GM18951 (cell line): ENCODE measurements at regions not wholly inside any gene's neighbourhood (a gene's known extent, or its start where the extent isn't known, plus 50 kb on each side); places are given as distances from the start of the nearest gene placed in this dataset.
"Not testable (repeated sequence)": the region's sequence is repeated elsewhere in the genome, so short reads cannot be mapped to it uniquely, and the experiment has no call there.

ENCODE experiments used
- POLR2A ChIP-seq: IDR thresholded peaks from 4 replicates; pipeline ENCODE4 v1.6.1; 2011; ENCODE audit warnings: mild to moderate bottlenecking; ENCODE audit not compliant: insufficient read length, insufficient read depth; ENCODE audit errors: extremely low read depth
- in situ Hi-C: fragments of 300-500 bp; cut with MboI; formaldehyde crosslinking; loops from one replicate; pipeline ENCODE4 v1.12.0; 2022; ENCODE audit warnings: low sequenced_read_pairs, mixed read lengths, inconsistent platforms; ENCODE audit not compliant: unreplicated experiment

GRCh38 chr18:75863696-75864095 is 436.2 kb upstream of the SMIM21 start:
- no peak for TF ChIP-seq POLR2A
- in situ Hi-C loops: no loop called here

GRCh38 chr18:75862458-75862857 is 435.0 kb upstream of the SMIM21 start:
- no peak for TF ChIP-seq POLR2A

GRCh38 chr18:75860166-75860565 is 432.7 kb upstream of the SMIM21 start:
- in situ Hi-C loops: no loop called here
- no peak for TF ChIP-seq POLR2A

More at GRCh38 chr18:75862458-75862857, 435.0 kb upstream of the SMIM21 start:
- in situ Hi-C loops: no loop called here

- in situ Hi-C loops: no loop called here
Measured at GRCh38 chr18:75859533-75859932, 432.0 kb upstream of the SMIM21 start.

GRCh38 chr18:75858754-75859153 is 431.3 kb upstream of the SMIM21 start:
- TF ChIP-seq POLR2A: no peak
- in situ Hi-C loops: no loop called here

More at GRCh38 chr18:75859533-75859932, 432.0 kb upstream of the SMIM21 start:
- TF ChIP-seq POLR2A: no peak

- no peak for TF ChIP-seq POLR2A
- in situ Hi-C loops: no loop called here
Measured at GRCh38 chr18:75857558-75857957, 430.1 kb upstream of the SMIM21 start.

GRCh38 chr18:75854808-75855207 is 427.3 kb upstream of the SMIM21 start:
- in situ Hi-C loops: no loop called here
- TF ChIP-seq POLR2A: no peak

GRCh38 chr18:75854174-75854573 is 426.7 kb upstream of the SMIM21 start:
- no peak for TF ChIP-seq POLR2A

GRCh38 chr18:75846321-75846720 is 418.8 kb upstream of the SMIM21 start:
- in situ Hi-C loops: no loop called here

More at GRCh38 chr18:75854174-75854573, 426.7 kb upstream of the SMIM21 start:
- in situ Hi-C loops: no loop called here

GRCh38 chr18:75845413-75845812 is 417.9 kb upstream of the SMIM21 start:
- in situ Hi-C loops: no loop called here

More at GRCh38 chr18:75846321-75846720, 418.8 kb upstream of the SMIM21 start:
- TF ChIP-seq POLR2A: no peak

GRCh38 chr18:75844146-75844545 is 416.6 kb upstream of the SMIM21 start:
- in situ Hi-C loops: no loop called here
- no peak for TF ChIP-seq POLR2A

More at GRCh38 chr18:75845413-75845812, 417.9 kb upstream of the SMIM21 start:
- no peak for TF ChIP-seq POLR2A

- TF ChIP-seq POLR2A: no peak
- in situ Hi-C loops: no loop called here
Measured at GRCh38 chr18:75840131-75840530, 412.6 kb upstream of the SMIM21 start.

- in situ Hi-C loops: not testable (repeated sequence)
Measured at GRCh38 chr18:75839686-75840085, 412.2 kb upstream of the SMIM21 start.

GRCh38 chr18:75839041-75839440 is 411.5 kb upstream of the SMIM21 start:
- no peak for TF ChIP-seq POLR2A
- in situ Hi-C loops: no loop called here

GRCh38 chr18:75837316-75837715 is 409.8 kb upstream of the SMIM21 start:
- in situ Hi-C loops: no loop called here
- no peak for TF ChIP-seq POLR2A
